G401.6 (cell line): ENCODE measurements at regions not wholly inside any gene's neighbourhood (a gene's known extent, or its start where the extent isn't known, plus 50 kb on each side); places are given as distances from the start of the nearest gene placed in this dataset.
"Not testable (repeated sequence)": the region's sequence is repeated elsewhere in the genome, so short reads cannot be mapped to it uniquely, and the experiment has no call there.

Experiments
- FAIRE-seq: peaks from 2 replicates; lab custom pipeline; 2012; peaks lifted over from hg19 to GRCh38; lab: Jason Lieb, UNC

DNA sequence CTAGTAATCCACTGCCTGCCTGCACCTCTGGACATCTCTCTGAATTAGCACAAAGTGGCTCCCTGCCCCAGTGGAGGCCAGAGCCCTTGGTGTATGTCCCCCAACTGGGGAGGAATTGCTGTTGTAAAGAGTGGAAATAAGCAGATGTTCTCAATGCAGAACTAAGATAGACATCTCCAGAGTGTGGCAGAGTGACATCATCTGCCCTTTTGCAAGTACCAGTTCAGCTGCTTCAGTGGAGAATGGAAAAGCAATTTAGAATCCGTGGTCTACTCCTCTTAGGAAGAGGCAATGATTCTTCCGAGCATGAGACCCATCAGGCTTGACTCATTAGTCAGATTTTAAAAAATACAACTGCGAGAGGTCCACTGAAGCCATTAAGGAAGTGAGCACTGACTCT lies 1512.0 kb upstream of the GOT2 start:
- FAIRE-seq, result no peak

DNA sequence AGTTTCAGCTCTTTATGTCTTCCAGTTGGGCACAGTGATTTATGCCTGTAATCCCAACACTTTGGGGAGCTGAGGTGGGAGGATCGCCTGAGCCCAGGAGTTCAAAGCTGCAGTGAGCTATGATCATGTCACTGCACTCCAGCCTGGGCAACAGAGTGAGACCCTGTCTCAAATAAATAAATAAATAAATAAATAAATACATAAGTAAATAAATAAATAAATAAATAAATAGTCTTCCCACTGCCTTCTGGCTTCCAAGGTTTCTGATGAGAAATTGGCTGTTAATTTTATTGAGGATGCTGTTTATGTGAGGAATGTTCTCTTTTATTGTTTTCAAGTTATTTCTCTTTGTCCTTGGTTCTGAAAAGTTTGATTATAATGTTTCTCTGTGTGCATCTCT lies 1507.6 kb upstream of the GOT2 start:
- no peak for FAIRE-seq

DNA sequence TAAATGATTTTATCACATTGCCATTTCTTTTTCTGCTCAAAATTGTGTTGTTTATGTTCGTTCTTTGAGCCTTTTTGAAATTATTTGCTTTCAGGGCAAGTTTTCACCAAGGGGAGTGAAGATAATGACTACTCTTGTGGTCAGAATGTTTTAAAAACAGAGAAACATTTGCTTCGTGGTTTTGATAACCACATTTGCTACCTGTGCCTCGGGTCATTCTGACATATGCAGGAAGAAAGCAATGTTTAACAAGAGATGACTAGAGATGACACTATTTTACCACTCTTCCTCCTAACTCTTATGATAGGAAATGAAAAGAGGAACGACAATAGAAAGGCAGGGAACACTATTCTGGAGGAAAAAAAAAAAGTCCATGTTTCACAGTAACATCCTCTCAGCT lies 1496.5 kb upstream of the GOT2 start:
- no peak for FAIRE-seq

DNA sequence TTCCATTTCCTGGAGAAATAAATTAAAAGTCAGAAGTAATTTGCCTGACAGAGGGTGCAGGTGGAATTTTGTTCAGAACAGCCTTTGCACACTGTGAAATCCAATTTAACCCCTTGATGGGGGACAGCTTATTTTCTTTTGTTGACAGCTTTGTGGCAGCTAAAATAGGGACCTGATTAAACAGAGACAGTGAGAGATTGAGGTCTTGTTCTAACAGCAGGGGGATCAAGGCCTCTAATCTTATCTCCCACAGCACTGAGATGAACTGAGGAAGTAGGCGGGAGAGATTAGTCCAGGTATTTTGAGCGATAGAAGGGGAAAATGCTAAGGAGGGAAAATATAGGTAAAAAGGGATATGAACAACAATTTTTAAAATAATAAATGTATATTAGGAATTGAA lies 1491.4 kb upstream of the GOT2 start:
- FAIRE-seq, result no peak

DNA sequence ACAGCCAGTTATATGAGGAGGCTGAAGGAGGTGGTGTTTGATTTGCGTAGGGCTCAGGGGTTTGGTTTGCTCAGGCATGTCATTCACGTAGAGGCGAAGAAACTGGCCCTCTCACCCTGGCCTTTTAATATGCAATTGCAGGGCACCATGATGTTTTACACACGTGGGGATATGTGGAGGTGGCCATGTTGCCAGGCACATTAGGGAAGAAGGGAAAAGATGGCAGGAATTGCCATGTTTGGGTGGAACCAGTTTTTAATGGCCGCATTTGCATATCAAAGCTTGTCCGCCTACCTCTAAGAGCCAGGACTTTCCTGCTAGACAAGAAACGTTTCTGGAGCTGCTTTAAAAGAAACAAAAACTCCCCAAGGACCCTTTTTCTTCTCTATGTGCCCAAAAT lies 1483.7 kb upstream of the GOT2 start:
- FAIRE-seq, result no peak

DNA sequence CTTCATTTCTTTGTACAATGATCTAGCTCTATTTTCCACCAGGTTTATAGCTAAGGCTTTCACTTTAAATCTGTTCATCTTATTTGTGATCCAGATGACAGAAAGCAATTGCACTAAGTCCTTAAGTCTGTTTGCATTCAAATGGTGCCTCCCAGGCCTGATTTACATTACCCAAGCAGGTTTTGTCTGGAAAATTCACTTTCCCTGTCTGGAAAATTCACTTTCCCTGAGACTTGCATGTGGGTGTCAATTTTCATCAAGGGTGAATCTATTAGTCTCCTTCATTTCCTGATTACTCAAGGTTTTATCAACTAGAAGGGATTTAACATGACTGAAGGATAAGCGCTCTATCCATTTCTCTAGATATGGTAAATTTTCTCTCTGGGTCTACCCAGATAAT lies 1480.2 kb upstream of the GOT2 start:
- no peak for FAIRE-seq

DNA sequence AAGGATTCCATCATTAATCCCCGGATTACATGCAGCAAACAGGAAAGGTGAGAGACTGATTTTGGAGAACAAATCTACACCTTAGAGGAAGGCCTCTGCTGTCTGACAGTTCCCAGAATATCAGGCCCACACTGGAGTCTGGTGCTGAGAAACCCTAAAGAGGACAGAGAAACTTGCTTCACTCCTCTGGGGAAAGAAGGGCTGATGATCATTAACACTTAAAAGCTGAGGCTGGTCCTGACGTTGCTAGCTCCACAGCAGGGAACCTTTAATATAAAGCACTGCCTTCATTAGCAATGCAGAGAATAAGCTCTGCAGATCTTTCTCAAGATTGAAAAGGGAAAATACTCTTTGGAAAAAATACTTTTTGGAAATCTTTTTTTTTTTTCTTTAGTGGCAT lies 1472.4 kb upstream of the GOT2 start:
- FAIRE-seq, result no peak

DNA sequence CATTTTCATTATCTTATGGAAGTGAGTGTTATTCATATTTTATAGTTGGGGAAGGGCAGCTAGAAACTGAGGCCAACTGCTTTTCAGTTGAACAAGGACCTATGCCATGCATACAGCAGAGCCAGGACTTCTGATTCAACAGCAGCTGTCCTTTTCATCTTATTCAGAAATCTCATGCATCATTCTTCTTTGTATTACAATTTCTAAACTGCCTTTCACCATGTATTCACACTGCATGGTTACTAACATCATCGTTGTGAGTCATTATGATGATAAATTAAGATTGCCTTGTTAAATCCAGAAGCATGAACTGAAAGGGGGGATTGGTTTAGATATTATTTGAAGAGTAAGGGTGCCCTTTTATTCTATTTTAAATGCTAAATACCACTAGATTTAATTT lies 1470.1 kb upstream of the GOT2 start:
- FAIRE-seq, result no peak

DNA sequence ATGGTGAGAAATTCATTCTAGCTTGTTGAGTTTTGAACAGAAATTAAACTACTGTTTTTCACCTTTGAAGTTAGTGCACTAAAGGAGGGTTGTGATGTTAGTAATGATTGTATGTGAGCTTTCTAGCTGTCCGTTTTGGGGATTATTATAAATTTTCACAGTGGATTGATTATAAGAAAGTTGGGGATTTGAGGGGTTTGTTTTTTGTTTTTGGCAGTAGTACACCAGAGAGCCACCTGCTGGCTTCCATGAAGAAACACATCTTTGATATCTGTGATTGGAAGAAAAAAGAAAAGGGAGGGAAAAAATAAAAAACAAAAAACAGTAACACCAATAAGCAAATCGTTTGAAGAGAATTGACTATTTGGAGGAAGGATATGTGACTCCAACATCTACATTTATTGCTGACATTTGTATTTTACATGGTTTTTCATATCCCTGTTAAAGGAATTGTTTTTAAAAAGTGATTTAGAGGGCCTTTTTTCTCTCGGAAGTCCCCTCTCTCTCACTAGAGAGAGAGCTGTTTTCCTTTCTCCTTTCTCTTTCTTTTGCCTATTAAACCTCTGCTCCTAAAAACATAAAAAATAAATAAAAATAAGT lies 1469.5 kb upstream of the GOT2 start:
- FAIRE-seq, result no peak

DNA sequence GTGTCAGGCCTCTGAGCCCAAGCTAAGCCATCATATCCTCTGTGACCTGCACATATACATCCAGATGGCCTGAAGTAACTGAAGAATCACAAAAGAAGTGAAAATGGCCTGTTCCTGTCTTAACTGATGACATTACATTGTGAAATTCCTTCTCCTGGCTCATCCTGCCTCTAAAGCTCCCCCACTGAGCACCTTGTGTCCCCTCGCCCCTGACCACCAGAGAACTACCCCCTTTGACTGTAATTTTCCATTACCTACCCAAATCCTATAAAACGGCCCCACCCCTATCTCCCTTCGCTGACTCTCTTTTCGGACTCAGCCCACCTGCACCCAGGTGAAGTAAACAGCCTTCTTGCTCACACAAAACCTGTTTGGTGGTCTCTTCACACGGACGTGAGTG lies 1466.6 kb upstream of the GOT2 start:
- not testable (repeated sequence) for FAIRE-seq

DNA sequence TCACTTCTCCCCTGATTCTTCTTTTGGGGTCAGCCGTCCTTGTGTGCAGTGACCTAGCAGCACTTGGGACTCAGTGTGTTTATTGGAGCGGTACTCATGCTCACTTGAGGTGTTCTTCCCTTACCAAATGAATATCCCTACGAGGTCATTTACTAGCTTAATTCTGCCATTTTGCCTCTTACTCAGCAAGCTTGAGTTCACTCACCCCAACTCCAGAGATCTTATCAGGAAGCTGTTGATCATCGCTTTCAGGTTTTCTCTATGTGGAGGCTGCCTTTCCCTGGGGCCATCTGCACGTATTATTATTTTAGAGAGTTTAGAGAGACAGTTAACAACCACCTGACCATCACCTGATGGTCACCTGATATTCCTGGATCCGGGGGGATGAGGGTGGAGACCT lies 1466.0 kb upstream of the GOT2 start:
- FAIRE-seq, result no peak

DNA sequence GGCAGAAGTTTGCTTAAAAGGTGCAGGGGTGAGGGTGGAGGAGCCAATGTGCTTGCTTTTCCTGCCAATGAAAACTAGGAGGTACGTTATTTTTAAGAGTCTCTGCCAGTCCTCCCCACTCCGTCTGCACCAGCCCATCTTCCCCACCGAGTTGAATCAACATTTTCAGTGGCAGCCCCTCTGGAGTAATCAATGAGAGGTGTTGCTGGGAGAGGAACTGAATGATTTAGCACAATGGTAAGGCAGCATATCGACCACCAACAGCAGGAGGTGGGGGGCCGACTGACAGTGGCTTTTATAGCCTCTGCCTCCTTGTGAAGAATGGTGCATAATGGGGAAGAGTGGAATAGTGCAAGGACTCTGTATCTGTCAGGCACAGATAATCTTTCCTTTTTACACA lies 1465.0 kb upstream of the GOT2 start:
- no peak for FAIRE-seq

DNA sequence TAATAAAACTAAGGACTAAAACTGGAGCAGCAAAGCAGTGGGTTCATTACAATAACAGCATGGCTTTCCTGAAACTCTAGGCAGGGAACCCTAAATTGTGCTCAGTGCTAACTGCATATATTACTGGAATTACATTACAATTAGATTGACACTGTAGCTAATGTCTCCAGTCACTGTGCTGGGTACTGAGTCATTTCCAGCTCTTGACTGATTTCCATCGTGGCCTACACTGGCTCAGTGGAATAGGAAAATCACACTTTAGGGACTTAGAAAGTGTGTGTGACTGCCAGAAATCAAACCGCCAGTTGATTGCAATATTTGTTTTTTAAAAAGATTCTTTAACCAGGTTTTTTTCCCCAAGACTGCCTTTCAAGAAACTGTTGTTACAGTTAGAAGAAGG lies 1447.4 kb upstream of the GOT2 start:
- FAIRE-seq, result no peak

DNA sequence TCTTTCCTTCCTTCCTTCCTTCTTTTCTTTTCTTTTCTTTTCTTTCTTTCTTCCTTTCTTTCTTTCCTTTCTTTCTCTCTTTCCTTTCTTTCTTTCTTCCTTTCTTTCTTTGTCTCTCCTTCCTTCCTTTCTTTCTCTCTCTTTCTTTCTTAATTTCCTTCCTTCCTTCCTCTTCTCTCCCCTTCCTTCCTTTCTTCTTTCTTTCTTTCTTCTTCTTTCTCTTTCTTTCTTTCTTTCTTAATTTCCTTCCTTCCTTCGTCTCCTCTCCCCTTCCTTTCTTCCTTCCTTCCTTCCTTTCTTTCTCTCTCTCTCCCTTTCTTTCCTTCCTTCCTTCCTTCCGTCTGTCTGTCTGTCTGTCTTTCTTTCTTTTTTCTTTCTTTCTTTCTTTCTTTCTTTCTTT lies 1446.5 kb upstream of the GOT2 start:
- FAIRE-seq, result no peak

DNA sequence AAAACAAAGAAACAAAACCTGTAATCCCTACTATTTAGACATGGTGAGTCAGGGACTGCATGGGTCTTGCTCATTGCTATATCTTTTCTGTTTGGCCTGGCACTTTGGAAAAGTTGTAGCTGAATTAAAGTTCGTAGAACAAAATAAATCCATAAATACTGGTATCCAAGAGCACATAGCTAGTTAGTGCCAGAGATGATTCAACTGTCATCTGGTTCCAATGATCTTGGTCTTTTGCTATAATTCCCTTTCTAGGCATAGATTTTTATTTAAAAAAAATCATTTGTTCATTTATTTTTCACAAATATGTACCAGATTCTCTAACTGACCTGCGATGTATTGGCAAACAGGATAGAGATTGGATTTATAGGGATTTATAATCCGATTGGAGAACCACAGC lies 1436.1 kb upstream of the GOT2 start:
- no peak for FAIRE-seq

DNA sequence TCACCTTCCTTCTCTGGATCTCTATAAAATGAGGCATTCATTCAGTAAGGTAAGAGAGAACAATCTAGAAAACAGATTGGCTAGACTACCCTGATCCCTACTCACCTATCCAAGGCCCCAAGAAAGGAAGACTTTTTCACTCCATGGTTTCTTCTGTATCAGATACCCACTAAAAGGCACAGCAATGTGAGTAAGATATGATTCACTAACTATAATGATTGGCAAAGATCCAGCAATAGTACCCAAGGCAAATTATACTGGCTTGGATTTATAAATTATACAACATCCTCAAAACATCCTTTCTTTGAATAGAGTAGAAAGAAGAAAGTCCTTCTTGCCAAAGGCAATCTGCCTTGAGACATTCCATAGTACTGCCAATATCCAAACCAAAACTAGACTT lies 1432.0 kb upstream of the GOT2 start:
- FAIRE-seq, result no peak

DNA sequence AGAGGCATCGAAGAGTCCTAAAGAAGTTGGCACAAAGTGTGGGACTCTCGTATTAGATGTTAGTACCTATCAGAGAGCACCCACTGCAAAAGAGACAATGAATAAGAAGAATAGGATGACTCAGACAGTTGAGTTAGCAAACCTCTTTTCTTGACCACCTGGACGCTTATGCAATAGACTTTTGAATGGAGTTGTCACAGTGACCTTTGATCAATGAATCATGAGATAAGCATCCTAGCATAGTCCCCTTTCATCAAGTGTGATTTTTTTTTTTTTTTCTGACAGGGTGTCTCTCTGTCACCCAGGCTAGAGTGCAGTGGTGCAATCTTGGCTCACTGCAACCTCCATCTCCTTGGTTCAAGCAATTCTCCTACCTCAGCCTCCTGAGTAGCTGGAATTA lies 1417.9 kb upstream of the GOT2 start:
- no peak for FAIRE-seq

DNA sequence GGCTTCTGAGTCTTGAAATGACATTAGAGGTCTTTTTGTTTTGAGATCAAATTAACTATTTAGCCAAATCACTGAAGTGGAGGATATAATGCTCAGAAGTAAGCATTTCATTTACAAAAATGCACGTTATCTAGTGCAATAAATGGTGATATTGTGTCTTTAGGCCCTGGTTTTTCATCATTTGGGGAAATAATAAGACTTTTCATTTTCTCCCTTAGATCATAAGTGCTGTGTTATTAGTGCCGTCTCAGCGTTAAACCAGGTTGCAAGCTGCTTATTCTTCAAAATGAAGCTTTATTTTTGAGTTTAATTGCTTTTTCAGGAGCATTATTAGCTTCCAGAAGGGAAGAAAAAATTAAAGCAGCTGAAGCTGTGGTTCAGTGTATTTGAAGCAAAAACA lies 1416.8 kb upstream of the GOT2 start:
- FAIRE-seq, result no peak

DNA sequence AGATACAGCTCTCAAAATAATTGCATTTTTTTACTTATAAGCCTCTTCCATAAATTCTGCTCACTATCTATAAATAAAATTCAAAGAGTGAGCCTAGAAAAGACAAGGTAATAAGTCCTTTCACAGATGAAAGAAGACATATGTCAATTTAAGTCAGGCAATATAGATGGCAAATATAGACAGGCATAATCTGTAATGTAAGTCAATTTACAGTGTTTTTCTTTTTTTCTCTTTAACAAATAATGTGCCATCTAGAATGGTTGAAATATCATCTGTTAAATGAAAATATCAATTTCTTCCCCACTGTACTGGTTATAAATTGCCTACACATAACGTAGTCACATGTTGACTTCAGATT lies 1409.2 kb upstream of the GOT2 start:
- FAIRE-seq, result no peak

DNA sequence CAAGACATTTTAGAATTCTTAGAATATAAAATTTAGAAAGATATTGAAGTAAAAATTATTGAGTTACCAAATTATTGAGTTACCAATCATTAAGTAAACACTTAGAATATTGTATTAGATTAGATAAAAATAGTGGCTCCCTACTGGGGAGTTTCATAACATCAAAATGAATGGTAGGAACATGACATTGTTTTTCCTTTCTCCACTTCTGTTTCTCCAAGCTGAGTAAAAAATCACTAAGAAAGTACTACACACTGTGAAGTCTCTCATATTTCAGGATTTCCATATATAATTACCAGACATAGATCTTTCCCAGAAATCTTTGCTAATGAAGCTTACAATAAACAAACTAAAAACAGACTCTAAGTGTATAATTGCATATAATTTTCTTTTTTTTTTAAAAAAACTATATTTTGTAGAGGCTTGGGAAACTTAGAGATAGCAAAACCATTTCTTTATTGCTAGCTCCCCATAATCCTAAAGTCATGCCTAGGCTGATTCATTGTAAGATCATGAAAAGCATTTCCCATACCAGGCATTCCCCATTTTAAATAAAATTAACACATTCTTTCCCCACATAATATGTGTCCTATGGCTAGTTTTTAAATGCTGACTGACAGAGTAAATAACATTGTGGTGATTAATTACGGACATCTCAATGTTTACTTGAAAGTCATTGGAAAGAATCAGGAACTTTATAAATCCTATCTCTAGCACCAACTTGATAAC lies 1408.7 kb upstream of the GOT2 start:
- no peak for FAIRE-seq

DNA sequence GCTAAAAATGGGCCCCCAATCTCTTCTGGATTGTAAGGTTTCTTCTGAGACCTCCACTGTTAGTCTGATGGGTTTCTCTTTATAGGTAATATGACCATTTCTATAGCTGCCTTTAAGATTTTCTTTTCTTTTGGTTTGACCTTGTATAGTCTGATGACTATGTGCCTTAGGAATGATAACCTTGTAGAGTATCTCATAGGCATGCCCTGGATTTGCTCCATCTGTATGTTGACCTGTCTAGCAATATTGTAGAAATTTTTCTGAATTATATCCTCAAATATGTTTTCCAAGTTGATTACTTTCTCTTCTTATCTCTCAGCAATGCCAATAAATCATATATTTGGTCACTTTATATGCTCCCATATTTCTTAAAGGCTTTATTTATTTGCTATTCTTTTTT lies 1403.8 kb upstream of the GOT2 start:
- FAIRE-seq, result no peak

DNA sequence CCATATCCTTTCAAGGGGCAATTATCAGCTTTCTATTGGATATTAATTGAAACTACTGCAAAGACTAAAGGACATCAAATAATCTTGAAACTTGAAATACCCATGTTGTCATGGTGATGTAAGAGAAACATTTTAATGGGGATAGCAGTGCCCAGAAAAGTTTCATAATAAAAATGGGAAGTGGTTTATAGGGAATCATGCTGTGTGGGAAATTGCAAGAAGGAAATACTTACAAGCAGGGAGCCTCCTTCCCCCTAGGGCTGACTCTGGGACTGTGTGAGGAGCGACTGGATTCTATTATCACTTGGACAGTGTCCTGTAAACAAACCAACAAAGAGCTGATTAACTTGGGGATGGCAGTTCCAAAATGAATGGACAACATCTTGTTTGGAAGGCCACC lies 1393.1 kb upstream of the GOT2 start:
- no peak for FAIRE-seq

DNA sequence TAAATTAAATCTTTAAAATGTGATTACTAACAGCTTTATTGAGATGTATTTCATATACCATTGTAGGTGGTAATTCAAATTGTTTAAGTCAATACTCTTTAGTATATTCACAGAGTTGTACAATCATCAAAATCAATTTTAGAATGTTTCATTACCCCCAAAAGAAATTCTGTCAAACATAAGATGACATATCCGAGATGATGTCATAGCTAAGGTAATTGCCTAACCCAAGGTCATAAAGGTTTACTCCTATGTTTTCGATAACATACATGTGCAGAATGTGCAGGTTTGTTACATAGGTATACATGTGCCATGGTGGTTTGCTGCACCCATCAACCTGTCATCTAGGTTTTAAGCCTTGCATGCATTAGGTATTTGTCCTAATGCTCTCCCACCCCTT lies 1392.0 kb upstream of the GOT2 start:
- not testable (repeated sequence) for FAIRE-seq

DNA sequence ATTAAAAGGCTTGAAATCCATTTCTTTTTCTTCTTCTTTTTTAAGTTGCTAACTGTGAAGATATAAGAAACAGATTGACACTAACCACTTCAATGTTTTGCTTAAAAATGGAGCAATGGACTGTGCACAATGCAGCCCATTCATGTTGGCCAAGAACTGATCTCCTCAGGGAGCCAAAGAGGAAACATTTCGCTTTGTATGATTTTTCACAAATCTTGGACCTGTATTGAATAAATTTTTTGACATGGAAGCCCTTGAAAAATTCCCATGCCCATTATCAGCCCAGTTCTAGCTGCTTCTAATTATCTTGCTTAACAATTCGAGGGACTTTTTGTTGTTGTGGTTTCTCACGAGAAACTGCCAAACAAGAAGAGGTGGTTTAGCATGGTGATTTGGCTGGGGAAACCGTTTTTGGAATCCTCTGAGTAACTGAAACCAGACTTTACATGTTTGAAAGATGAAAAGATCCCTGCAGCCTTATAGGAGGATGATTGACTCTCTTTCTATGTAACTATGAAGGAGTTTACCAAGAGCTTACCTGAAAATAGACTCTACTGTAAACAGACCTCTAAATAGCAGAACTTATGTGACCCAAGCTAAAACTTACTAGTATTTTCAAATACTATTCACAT lies 1389.4 kb upstream of the GOT2 start:
- no peak for FAIRE-seq
